ENCODE measurements at regions not wholly inside any gene's neighbourhood (a gene's known extent, or its start where the extent isn't known, plus 50 kb on each side); places are given as distances from the start of the nearest gene placed in this dataset.

GRCh38 chr11:69891421-69892236 lies 72.4 kb upstream of the FGF3 start:
- intact Hi-C loops (cut with DNase I; ENCODE audit: low total_unique reads) = no loop called here
- H3K27me3 ChIP-seq = no peaks in the 10 kb centered on the region
- DNase-seq (ENCODE audit: low spot score in 2 of 2) = peak; percentile 26 to 75
- H3K4me1 ChIP-seq = no peaks in the 10 kb centered on the region
- no peak overlapping the region for H3K4me3 ChIP-seq
- no peaks in the 10 kb centered on the region for H3K36me3 ChIP-seq
- no peak overlapping the region for H3K27ac ChIP-seq
- H3K9me3 ChIP-seq = no peaks in the 10 kb centered on the region
- TF ChIP-seq POLR2AphosphoS5 (IDR thresholded peaks at IDR 0.05) (no peak), CTCF (IDR thresholded peaks at IDR 0.05) (no peak), POLR2A (IDR thresholded peaks at IDR 0.05) (no peak)

- Histone ChIP-seq H3K27ac (no peak overlapping the region), H3K9me3 (no peaks in the 10 kb centered on the region), H3K36me3 (no peaks in the 10 kb centered on the region), H3K4me3 (no peak overlapping the region), H3K27me3 (no peaks in the 10 kb centered on the region), H3K4me1 (no peaks in the 10 kb centered on the region)
- no peak for TF ChIP-seq CTCF (IDR thresholded peaks at IDR 0.05)
- TF ChIP-seq POLR2AphosphoS5 (IDR thresholded peaks at IDR 0.05) = no peak
- no peak for TF ChIP-seq POLR2A (IDR thresholded peaks at IDR 0.05)
- DNase-seq (ENCODE audit: low spot score in 2 of 2) = no peak
- intact Hi-C loops (cut with DNase I; ENCODE audit: low total_unique reads) = no loop called here
These were observed 73.2 kb upstream of the FGF3 start for GRCh38 chr11:69892237-69892985.

GRCh38 chr11:69892986-69893555 lies 73.9 kb upstream of the FGF3 start:
- no peaks in the 10 kb centered on the region for H3K4me1 ChIP-seq
- DNase-seq (ENCODE audit: low spot score in 2 of 2) = peak; percentile 47 to 74
- no peaks in the 10 kb centered on the region for H3K36me3 ChIP-seq
- H3K27me3 ChIP-seq = no peaks in the 10 kb centered on the region
- intact Hi-C loops (cut with DNase I; ENCODE audit: low total_unique reads) = no loop called here
- TF ChIP-seq POLR2A (IDR thresholded peaks at IDR 0.05) (no peak), POLR2AphosphoS5 (IDR thresholded peaks at IDR 0.05) (no peak), CTCF (IDR thresholded peaks at IDR 0.05) (no peak)
- H3K4me3 ChIP-seq = no peak overlapping the region
- no peaks in the 10 kb centered on the region for H3K9me3 ChIP-seq
- no peak overlapping the region for H3K27ac ChIP-seq

GRCh38 chr11:69893631-69894030 lies 74.4 kb upstream of the FGF3 start:
- DNase-seq (ENCODE audit: low spot score in 2 of 2) = no peak
- no peak for TF ChIP-seq POLR2AphosphoS5 (IDR thresholded peaks at IDR 0.05)
- no peak for TF ChIP-seq POLR2A (IDR thresholded peaks at IDR 0.05)
- no peak for TF ChIP-seq CTCF (IDR thresholded peaks at IDR 0.05)
- H3K27me3 ChIP-seq = no peaks in the 10 kb centered on the region
- no peak overlapping the region for H3K4me3 ChIP-seq
- intact Hi-C loops (cut with DNase I; ENCODE audit: low total_unique reads) = no loop called here
- no peaks in the 10 kb centered on the region for H3K9me3 ChIP-seq
- H3K4me1 ChIP-seq = no peaks in the 10 kb centered on the region
- H3K36me3 ChIP-seq = no peaks in the 10 kb centered on the region
- H3K27ac ChIP-seq = no peak overlapping the region

- DNase-seq (ENCODE audit: low spot score in 2 of 2) = no peak
- no peaks in the 10 kb centered on the region for H3K4me1 ChIP-seq
- no peak overlapping the region for H3K27ac ChIP-seq
- H3K9me3 ChIP-seq = no peaks in the 10 kb centered on the region
- H3K4me3 ChIP-seq = no peak overlapping the region
- H3K27me3 ChIP-seq = no peaks in the 10 kb centered on the region
- H3K36me3 ChIP-seq = no peaks in the 10 kb centered on the region
- intact Hi-C loops (cut with DNase I; ENCODE audit: low total_unique reads) = no loop called here
- TF ChIP-seq POLR2AphosphoS5 (IDR thresholded peaks at IDR 0.05) (no peak), CTCF (IDR thresholded peaks at IDR 0.05) (no peak), POLR2A (IDR thresholded peaks at IDR 0.05) (no peak)
These were observed 75.0 kb upstream of the FGF3 start for GRCh38 chr11:69894181-69894611.

Measured in breast epithelium (tissue), 4 donors.